ENCODE measurements at regions not wholly inside any gene's neighbourhood (a gene's known extent, or its start where the extent isn't known, plus 50 kb on each side); places are given as distances from the start of the nearest gene placed in this dataset.
"Not testable (repeated sequence)": the region's sequence is repeated elsewhere in the genome, so short reads cannot be mapped to it uniquely, and the experiment has no call there.

- no peaks in the 10 kb centered on the region for H3K9me3 ChIP-seq
- H3K4me3 ChIP-seq = no peak overlapping the region
- no peak overlapping the region for H3K27ac ChIP-seq
- no peaks in the 10 kb centered on the region for H3K36me3 ChIP-seq
- DNase-seq (ENCODE audit: low spot score in 2 of 2) = no peak
- H3K4me1 ChIP-seq = no peaks in the 10 kb centered on the region
- H3K27me3 ChIP-seq = no peaks in the 10 kb centered on the region
- no peak for TF ChIP-seq POLR2A (IDR thresholded peaks at IDR 0.05)
- no peak for TF ChIP-seq EP300 (IDR thresholded peaks at IDR 0.05)
- TF ChIP-seq POLR2AphosphoS5 (IDR thresholded peaks at IDR 0.05) = no peak
- TF ChIP-seq CTCF (IDR thresholded peaks at IDR 0.05) = no peak
- WGBS = 76% methylated on average over 1 of the region's 1 CpG
Measured at GRCh38 chr5:27784317-27784716, 745.9 kb upstream of the CDH9 start.

GRCh38 chr5:27778121-27778520, 739.7 kb upstream of the CDH9 start:
- TF ChIP-seq EP300 (IDR thresholded peaks at IDR 0.05) = no peak
- 86% methylated on average over 4 of the region's 4 CpGs for WGBS
- no peak overlapping the region for H3K4me3 ChIP-seq
- H3K36me3 ChIP-seq = no peaks in the 10 kb centered on the region
- H3K4me1 ChIP-seq = no peaks in the 10 kb centered on the region
- H3K27ac ChIP-seq = no peak overlapping the region
- no peak for DNase-seq (ENCODE audit: low spot score in 2 of 2)
- H3K27me3 ChIP-seq = no peaks in the 10 kb centered on the region
- H3K9me3 ChIP-seq = no peaks in the 10 kb centered on the region

DNA sequence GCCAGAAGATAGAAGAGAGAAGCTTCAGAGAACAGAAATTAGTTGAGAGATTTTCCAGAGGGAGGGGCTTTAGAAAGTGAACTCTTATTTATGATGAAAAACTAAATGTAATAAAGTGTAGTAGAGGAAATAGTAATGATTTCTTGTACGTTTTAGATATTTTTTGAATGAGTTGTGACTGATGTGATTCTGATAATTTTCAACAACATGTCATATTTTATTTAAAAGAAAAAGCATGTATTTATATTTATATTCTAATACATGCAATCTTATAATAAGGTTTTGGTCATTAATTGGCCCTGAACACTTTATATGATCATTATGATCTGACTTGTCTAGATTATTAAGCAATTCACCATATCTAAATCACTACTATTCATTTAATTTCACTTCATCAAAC, 735.2 kb upstream of the CDH9 start:
- TF ChIP-seq EP300 (IDR thresholded peaks at IDR 0.05) (no peak), POLR2A (IDR thresholded peaks at IDR 0.05) (no peak), POLR2AphosphoS5 (IDR thresholded peaks at IDR 0.05) (no peak), CTCF (IDR thresholded peaks at IDR 0.05) (no peak)
- DNase-seq (ENCODE audit: low spot score in 2 of 2) = no peak
- Histone ChIP-seq H3K27me3 (no peaks in the 10 kb centered on the region), H3K4me1 (no peaks in the 10 kb centered on the region), H3K4me3 (no peak overlapping the region), H3K9me3 (peaks cover 5% of the 10 kb centered on the region), H3K27ac (no peak overlapping the region), H3K36me3 (no peaks in the 10 kb centered on the region)
- 59% methylated on average over 1 of the region's 1 CpG for WGBS

- no peaks in the 10 kb centered on the region for H3K4me1 ChIP-seq
- no peak overlapping the region for H3K27ac ChIP-seq
- TF ChIP-seq POLR2AphosphoS5 (IDR thresholded peaks at IDR 0.05) (no peak), POLR2A (IDR thresholded peaks at IDR 0.05) (no peak), EP300 (IDR thresholded peaks at IDR 0.05) (no peak), CTCF (IDR thresholded peaks at IDR 0.05) (no peak)
- H3K9me3 ChIP-seq = peaks cover 5% of the 10 kb centered on the region
- no peaks in the 10 kb centered on the region for H3K36me3 ChIP-seq
- 64% methylated on average over 3 of the region's 3 CpGs for WGBS
- H3K4me3 ChIP-seq = no peak overlapping the region
- H3K27me3 ChIP-seq = no peaks in the 10 kb centered on the region
- no peak for DNase-seq (ENCODE audit: low spot score in 2 of 2)
Measured at GRCh38 chr5:27773166-27773565, 734.8 kb upstream of the CDH9 start.

- Histone ChIP-seq H3K4me1 (no peaks in the 10 kb centered on the region), H3K36me3 (no peaks in the 10 kb centered on the region), H3K4me3 (no peak overlapping the region), H3K27me3 (no peaks in the 10 kb centered on the region), H3K27ac (no peak overlapping the region), H3K9me3 (peaks cover 5% of the 10 kb centered on the region)
- TF ChIP-seq EP300 (IDR thresholded peaks at IDR 0.05) (no peak), CTCF (IDR thresholded peaks at IDR 0.05) (no peak), POLR2AphosphoS5 (IDR thresholded peaks at IDR 0.05) (no peak), POLR2A (IDR thresholded peaks at IDR 0.05) (no peak)
- 70% methylated on average over 6 of the region's 6 CpGs for WGBS
- no peak for DNase-seq (ENCODE audit: low spot score in 2 of 2)
Measured at GRCh38 chr5:27769748-27770402, 731.5 kb upstream of the CDH9 start.

GRCh38 chr5:27748847-27749246, 710.5 kb upstream of the CDH9 start:
- H3K27me3 ChIP-seq = no peaks in the 10 kb centered on the region
- no peak overlapping the region for H3K4me3 ChIP-seq
- H3K9me3 ChIP-seq = no peaks in the 10 kb centered on the region
- TF ChIP-seq POLR2AphosphoS5 (IDR thresholded peaks at IDR 0.05) (no peak), POLR2A (IDR thresholded peaks at IDR 0.05) (no peak), EP300 (IDR thresholded peaks at IDR 0.05) (no peak), CTCF (IDR thresholded peaks at IDR 0.05) (no peak)
- no peaks in the 10 kb centered on the region for H3K4me1 ChIP-seq
- no peaks in the 10 kb centered on the region for H3K36me3 ChIP-seq
- no peak overlapping the region for H3K27ac ChIP-seq
- no peak for DNase-seq (ENCODE audit: low spot score in 2 of 2)

DNA sequence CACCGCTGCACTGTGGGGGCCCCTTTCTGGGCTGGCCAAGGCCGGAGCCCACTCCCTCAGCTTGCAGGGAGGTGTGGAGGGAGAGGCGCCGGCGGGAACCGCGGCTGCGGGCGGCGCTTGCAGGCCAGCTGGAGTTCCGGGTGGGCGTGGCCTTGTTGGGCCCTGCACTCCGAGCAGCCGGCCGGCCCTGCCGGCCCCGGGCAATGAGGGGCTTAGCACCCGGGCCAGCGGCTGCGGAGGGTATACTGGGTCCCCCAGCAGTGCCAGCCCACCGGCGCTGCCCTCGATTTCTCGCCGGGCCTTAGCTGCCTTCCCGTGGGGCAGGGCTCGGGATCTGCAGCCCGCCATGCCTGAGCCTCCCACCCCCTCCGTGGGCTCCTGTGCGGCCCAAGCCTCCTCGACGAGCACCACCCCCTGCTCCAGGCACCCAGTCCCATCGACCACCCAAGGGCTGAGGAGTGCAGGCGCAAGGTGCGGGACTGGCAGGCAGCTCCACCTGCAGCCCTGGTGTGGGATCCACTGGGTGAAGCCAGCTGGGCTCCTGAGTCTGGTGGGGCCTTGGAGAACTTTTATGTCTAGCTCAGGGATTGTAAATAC, 705.1 kb upstream of the CDH9 start:
- not testable (repeated sequence) for H3K4me3 ChIP-seq; DNase-seq (ENCODE audit: low spot score in 2 of 2); H3K4me1 ChIP-seq; H3K27ac ChIP-seq; H3K36me3 ChIP-seq; H3K27me3 ChIP-seq; H3K9me3 ChIP-seq
- WGBS = 92% methylated on average over 2 of the region's 35 CpGs
